ENCODE measurements at regions not wholly inside any gene's neighbourhood (a gene's known extent, or its start where the extent isn't known, plus 50 kb on each side); places are given as distances from the start of the nearest gene placed in this dataset.

DNA sequence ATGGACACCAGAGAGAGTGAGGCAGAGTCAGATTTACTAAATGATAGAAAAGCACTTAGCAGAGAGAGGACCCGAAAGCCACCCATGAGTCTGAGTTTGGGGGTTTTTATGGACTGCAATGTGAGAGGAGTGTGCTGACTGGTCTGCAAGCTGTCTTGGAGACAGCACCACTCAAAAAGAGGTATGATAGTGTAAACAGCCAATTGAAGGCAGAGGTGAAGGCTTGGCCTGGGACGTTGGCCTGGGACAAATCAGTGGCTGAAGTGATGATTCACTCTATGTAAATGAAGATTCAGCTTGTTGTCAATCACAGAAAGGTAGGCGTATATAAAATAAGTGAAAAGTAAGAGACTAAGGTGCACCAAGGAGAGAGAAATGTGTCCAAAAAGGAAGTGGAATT is 217.6 kb upstream of the ZFP42 start:
- Histone ChIP-seq H4K20me1 (ENCODE audit: control insufficient read depth, insufficient read depth, insufficient read length) (no peaks in the 10 kb centered on the region), H3K4me2 (ENCODE audit: insufficient read depth, insufficient read length, low read length) (no peak overlapping the region)
- WGBS (ENCODE audit: extremely low coverage, insufficient read length, low lambda C conversion rate): no CpG with 5 or more reads among the region's 3 CpGs

More for the DNA sequence above, 217.6 kb upstream of the ZFP42 start:
- Histone ChIP-seq H3K4me1 (ENCODE audit: insufficient read depth, low read length) (no peaks in the 10 kb centered on the region; the same call in 1 of the 2 replicates), H3K9me3 (ENCODE audit: control insufficient read depth, low read depth, low read length) (peaks cover 6% of the 10 kb centered on the region), H2BK5ac (ENCODE audit: insufficient read length, low read length) (no peak overlapping the region), H3K9ac (ENCODE audit: extremely low read depth, insufficient read length, low read length) (no peak overlapping the region), H2BK12ac (ENCODE audit: insufficient read length, low read depth, low read length) (no peak overlapping the region), H2BK20ac (ENCODE audit: low read depth, low read length, poor library complexity, severe bottlenecking) (no peak overlapping the region), H3K4ac (ENCODE audit: low read depth, low read length) (no peak overlapping the region), H2AFZ (ENCODE audit: low read length) (no peak overlapping the region), H3K79me2 (ENCODE audit: insufficient read depth, low read length) (no peaks in the 10 kb centered on the region), H3K23ac (ENCODE audit: insufficient read length, low read depth, low read length) (no peak overlapping the region), H3T11ph (ENCODE audit: low read length) (no peak overlapping the region), H2BK15ac (ENCODE audit: low read depth, low read length) (no peak overlapping the region), H4K8ac (replicated peaks; ENCODE audit: insufficient read length, low read depth, low read length) (no peak overlapping the region), H3K27ac (ENCODE audit: insufficient read length, low read depth, low read length) (no peak overlapping the region), H3K23me2 (ENCODE audit: insufficient read length, low read depth, low read length, poor library complexity, severe bottlenecking) (no peaks in the 10 kb centered on the region), H3K79me1 (ENCODE audit: insufficient read depth, low read depth, low read length, poor library complexity, severe bottlenecking) (no peaks in the 10 kb centered on the region), H3K27me3 (ENCODE audit: insufficient read depth, low read length) (no peaks in the 10 kb centered on the region), H4K5ac (ENCODE audit: insufficient read length, low read depth, low read length) (no peak overlapping the region), H3K14ac (ENCODE audit: insufficient read depth, low read length) (no peak overlapping the region), H3K18ac (ENCODE audit: insufficient read length, low read depth, low read length) (no peak overlapping the region), H2AK5ac (ENCODE audit: insufficient read length, low read length) (no peak overlapping the region), H2BK120ac (ENCODE audit: low read depth, low read length, poor library complexity, severe bottlenecking) (no peak overlapping the region), H4K91ac (ENCODE audit: insufficient read length, low read depth, low read length) (no peak overlapping the region), H3K56ac (ENCODE audit: insufficient read length, low read depth, low read length) (no peak overlapping the region)
- H3K4me1 Mint-ChIP-seq: peaks cover 13 to 14% of the 10 kb centered on the region in 2 experiments
- peaks cover 10 to 12% of the 10 kb centered on the region in 2 experiments for H3K9me3 Mint-ChIP-seq
- DNase-seq: no peak
- H3K27ac Mint-ChIP-seq: no peak overlapping the region
- H3K4me3 Mint-ChIP-seq: no peak overlapping the region
- no peaks in the 10 kb centered on the region; the same call in 1 of the 2 replicates for H3K27me3 Mint-ChIP-seq (ENCODE audit: low read depth)
- peaks cover 2 to 20% (median 17%) of the 10 kb centered on the region in 3 experiments for H3K36me3 Mint-ChIP-seq (ENCODE audit: insufficient read depth in 1 of 3, low read depth in 3 of 3)
- TF ChIP-seq, protein P1, sequence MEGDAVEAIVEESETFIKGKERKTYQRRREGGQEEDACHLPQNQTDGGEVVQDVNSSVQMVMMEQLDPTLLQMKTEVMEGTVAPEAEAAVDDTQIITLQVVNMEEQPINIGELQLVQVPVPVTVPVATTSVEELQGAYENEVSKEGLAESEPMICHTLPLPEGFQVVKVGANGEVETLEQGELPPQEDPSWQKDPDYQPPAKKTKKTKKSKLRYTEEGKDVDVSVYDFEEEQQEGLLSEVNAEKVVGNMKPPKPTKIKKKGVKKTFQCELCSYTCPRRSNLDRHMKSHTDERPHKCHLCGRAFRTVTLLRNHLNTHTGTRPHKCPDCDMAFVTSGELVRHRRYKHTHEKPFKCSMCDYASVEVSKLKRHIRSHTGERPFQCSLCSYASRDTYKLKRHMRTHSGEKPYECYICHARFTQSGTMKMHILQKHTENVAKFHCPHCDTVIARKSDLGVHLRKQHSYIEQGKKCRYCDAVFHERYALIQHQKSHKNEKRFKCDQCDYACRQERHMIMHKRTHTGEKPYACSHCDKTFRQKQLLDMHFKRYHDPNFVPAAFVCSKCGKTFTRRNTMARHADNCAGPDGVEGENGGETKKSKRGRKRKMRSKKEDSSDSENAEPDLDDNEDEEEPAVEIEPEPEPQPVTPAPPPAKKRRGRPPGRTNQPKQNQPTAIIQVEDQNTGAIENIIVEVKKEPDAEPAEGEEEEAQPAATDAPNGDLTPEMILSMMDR (conservative IDR thresholded peaks at IDR 0.05): no peak
